ENCODE measurements at regions not wholly inside any gene's neighbourhood (a gene's known extent, or its start where the extent isn't known, plus 50 kb on each side); places are given as distances from the start of the nearest gene placed in this dataset.

GRCh38 chr2:191610756-191611155 is 67.2 kb upstream of the NABP1 start:
- no peaks in the 10 kb centered on the region for H3K4me1 Mint-ChIP-seq (ENCODE audit: low read depth, unreplicated experiment)
- no peaks in the 10 kb centered on the region for H3K36me3 Mint-ChIP-seq (ENCODE audit: unreplicated experiment)
- no peaks in the 10 kb centered on the region for H3K9me3 Mint-ChIP-seq (ENCODE audit: unreplicated experiment)
- no peak overlapping the region for H3K4me3 Mint-ChIP-seq (ENCODE audit: unreplicated experiment)
- no peak for TF ChIP-seq CTCF (IDR thresholded peaks at IDR 0.05; ENCODE audit: partially characterized antibody, unreplicated experiment)
- H3K27me3 Mint-ChIP-seq (ENCODE audit: unreplicated experiment), result no peaks in the 10 kb centered on the region
- H3K27ac Mint-ChIP-seq (ENCODE audit: unreplicated experiment), result no peak overlapping the region
- DNase-seq, result no peak

- DNase-seq, result no peak
- Mint-ChIP-seq H3K4me1 (ENCODE audit: low read depth, unreplicated experiment) (no peaks in the 10 kb centered on the region), H3K27ac (ENCODE audit: unreplicated experiment) (no peak overlapping the region), H3K27me3 (ENCODE audit: unreplicated experiment) (no peaks in the 10 kb centered on the region), H3K9me3 (ENCODE audit: unreplicated experiment) (no peaks in the 10 kb centered on the region), H3K36me3 (ENCODE audit: unreplicated experiment) (no peaks in the 10 kb centered on the region), H3K4me3 (ENCODE audit: unreplicated experiment) (no peak overlapping the region)
- TF ChIP-seq CTCF (IDR thresholded peaks at IDR 0.05; ENCODE audit: partially characterized antibody, unreplicated experiment), result no peak
Observed at GRCh38 chr2:191611614-191612013, 66.3 kb upstream of the NABP1 start.

GRCh38 chr2:191612496-191612895 is 65.4 kb upstream of the NABP1 start:
- Mint-ChIP-seq H3K4me1 (ENCODE audit: low read depth, unreplicated experiment) (no peaks in the 10 kb centered on the region), H3K27ac (ENCODE audit: unreplicated experiment) (no peak overlapping the region), H3K9me3 (ENCODE audit: unreplicated experiment) (no peaks in the 10 kb centered on the region), H3K27me3 (ENCODE audit: unreplicated experiment) (no peaks in the 10 kb centered on the region), H3K36me3 (ENCODE audit: unreplicated experiment) (no peaks in the 10 kb centered on the region), H3K4me3 (ENCODE audit: unreplicated experiment) (no peak overlapping the region)
- no peak for TF ChIP-seq CTCF (IDR thresholded peaks at IDR 0.05; ENCODE audit: partially characterized antibody, unreplicated experiment)
- no peak for DNase-seq

- Mint-ChIP-seq H3K27me3 (ENCODE audit: unreplicated experiment) (no peaks in the 10 kb centered on the region), H3K4me3 (ENCODE audit: unreplicated experiment) (no peak overlapping the region), H3K9me3 (ENCODE audit: unreplicated experiment) (no peaks in the 10 kb centered on the region), H3K27ac (ENCODE audit: unreplicated experiment) (no peak overlapping the region), H3K36me3 (ENCODE audit: unreplicated experiment) (no peaks in the 10 kb centered on the region), H3K4me1 (ENCODE audit: low read depth, unreplicated experiment) (no peaks in the 10 kb centered on the region)
- DNase-seq, result no peak
- no peak for TF ChIP-seq CTCF (IDR thresholded peaks at IDR 0.05; ENCODE audit: partially characterized antibody, unreplicated experiment)
Observed at GRCh38 chr2:191614759-191615158, 63.2 kb upstream of the NABP1 start.

- TF ChIP-seq CTCF (IDR thresholded peaks at IDR 0.05; ENCODE audit: partially characterized antibody, unreplicated experiment), result no peak
- H3K4me1 Mint-ChIP-seq (ENCODE audit: low read depth, unreplicated experiment), result no peaks in the 10 kb centered on the region
- H3K36me3 Mint-ChIP-seq (ENCODE audit: unreplicated experiment), result no peaks in the 10 kb centered on the region
- no peak overlapping the region for H3K4me3 Mint-ChIP-seq (ENCODE audit: unreplicated experiment)
- H3K27ac Mint-ChIP-seq (ENCODE audit: unreplicated experiment), result no peak overlapping the region
- H3K9me3 Mint-ChIP-seq (ENCODE audit: unreplicated experiment), result no peaks in the 10 kb centered on the region
- no peak for DNase-seq
- no peaks in the 10 kb centered on the region for H3K27me3 Mint-ChIP-seq (ENCODE audit: unreplicated experiment)
Observed at GRCh38 chr2:191615596-191615995, 62.3 kb upstream of the NABP1 start.
